ENCODE measurements at regions not wholly inside any gene's neighbourhood (a gene's known extent, or its start where the extent isn't known, plus 50 kb on each side); places are given as distances from the start of the nearest gene placed in this dataset.
A peak's percentile ranks its signal among the peaks of the same experiment; 100 is the strongest.
"Not testable (repeated sequence)": the region's sequence is repeated elsewhere in the genome, so short reads cannot be mapped to it uniquely, and the experiment has no call there.

GRCh38 chr2:221997100-221997499 is 301.7 kb downstream of the PAX3 start:
- DNase-seq, result peak; percentile 91

GRCh38 chr2:221994926-221995325 is 303.9 kb downstream of the PAX3 start:
- DNase-seq, result no peak

GRCh38 chr2:221984376-221984775 is 314.4 kb downstream of the PAX3 start:
- DNase-seq, result not testable (repeated sequence)

- no peak for DNase-seq
These were observed 316.8 kb downstream of the PAX3 start for GRCh38 chr2:221981912-221982470.

- no peak for DNase-seq
These were observed 323.6 kb downstream of the PAX3 start for GRCh38 chr2:221975151-221975550.

DNA sequence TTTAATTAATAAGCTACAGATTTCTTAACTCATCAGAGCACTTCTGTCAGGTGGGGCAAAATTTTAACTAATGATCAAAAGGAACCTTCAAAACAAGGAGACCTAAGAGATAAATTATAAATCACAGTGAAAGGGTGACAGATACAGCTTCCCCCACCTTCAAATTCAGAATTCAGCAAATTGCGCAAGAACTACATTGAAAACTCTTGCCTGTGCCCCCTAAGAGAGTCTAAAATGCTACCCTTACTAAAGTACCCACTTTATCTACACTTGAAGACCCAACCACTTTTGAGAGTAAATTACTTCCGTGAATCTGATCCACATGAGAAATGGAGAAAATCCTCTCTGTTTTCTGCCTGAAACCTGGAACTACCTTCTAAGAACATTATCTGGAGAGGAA is 324.9 kb downstream of the PAX3 start:
- no peak for DNase-seq

- no peak for DNase-seq
These were observed 325.3 kb downstream of the PAX3 start for GRCh38 chr2:221973502-221973901.

DNA sequence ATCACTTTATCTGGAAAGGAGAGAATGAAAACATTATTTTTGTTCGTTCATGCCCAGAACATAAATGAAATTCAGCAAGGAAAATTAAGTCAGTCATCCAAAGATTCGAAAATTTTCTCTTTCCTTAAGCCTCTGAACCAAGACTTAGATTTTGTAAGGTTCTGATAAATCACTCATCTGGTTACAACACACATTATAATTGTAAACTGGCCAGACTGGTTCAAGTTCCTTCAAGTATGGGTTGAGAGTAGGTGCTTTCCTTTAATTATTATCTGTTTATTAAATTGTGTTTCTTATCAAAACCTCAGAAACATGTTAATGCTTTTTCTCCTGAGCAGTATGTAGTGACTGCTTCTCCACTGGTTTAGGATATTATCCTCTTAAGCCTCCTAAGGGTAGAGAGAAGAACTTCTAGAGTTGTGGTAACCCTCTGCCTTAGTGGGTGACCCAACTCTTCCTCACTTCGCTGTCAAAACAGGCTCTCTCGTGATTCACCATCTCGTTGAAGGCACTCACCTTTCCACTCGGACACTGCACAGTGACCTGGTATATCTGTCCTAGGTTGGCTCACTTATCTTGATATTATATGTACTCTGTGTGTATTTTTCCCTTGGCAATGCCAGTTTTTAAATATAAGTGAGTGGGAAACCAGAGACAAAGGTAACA is 325.9 kb downstream of the PAX3 start:
- DNase-seq, result no peak

GRCh38 chr2:221970389-221970788 is 328.4 kb downstream of the PAX3 start:
- DNase-seq, result no peak

DNA sequence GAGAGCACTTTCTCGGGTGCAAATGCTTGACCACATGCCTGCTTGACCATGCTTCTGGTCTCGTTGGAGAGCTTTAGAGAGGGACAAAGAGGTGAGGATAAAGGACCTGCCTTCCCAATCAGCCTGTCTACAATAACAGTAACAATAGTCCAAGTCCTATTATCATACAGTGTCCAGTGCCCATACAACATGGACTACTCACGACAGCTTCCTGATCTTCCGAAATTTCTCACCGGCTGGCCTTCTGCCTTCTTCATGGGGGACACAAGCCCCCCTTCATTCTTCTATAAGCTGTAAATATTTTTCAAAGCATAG is 329.0 kb downstream of the PAX3 start:
- DNase-seq, result no peak

- peak; percentile 58 for DNase-seq
These were observed 329.5 kb downstream of the PAX3 start for GRCh38 chr2:221969087-221969829.

- DNase-seq, result no peak
These were observed 336.6 kb downstream of the PAX3 start for GRCh38 chr2:221962186-221962585.

GRCh38 chr2:221961561-221961960 is 337.2 kb downstream of the PAX3 start:
- DNase-seq, result no peak

DNA sequence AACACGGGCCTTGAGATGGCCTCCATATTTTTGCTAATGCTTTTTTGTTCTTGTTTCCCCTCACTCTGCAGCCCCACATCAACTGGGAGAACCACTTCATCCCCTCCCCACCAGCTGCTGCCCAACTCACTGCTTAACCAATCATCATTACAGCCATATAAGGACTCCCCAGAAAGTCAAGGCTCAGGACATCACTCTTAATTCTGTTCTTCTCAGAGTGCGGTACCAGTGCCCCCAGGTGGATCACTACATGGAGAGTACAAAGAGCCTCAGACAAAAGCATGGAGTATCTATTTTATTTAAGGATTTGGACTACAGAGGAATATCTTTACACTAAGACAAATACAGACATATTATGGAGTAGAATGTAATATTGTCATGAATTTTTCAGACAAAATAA is 340.6 kb downstream of the PAX3 start:
- DNase-seq, result peak; percentile 49

DNA sequence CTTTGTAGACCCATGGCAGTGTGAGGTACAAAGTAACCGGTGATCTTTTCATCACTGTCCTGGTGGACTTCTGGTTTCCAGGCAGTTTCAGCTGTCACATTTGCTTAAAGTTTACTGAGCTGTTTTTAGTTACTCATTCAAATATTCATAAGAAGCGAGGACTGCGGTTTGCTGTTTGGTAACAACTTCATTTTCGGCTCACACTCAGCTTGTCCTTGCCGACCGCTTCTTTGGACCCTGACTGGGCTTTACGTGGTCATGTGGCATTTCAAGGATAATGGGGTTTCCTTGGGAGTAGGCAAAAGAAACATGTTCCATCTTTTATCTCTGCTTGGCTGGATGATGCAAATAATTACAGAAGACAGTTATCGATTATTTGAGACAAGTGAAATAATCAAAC is 350.7 kb downstream of the PAX3 start:
- DNase-seq, result no peak

DNA sequence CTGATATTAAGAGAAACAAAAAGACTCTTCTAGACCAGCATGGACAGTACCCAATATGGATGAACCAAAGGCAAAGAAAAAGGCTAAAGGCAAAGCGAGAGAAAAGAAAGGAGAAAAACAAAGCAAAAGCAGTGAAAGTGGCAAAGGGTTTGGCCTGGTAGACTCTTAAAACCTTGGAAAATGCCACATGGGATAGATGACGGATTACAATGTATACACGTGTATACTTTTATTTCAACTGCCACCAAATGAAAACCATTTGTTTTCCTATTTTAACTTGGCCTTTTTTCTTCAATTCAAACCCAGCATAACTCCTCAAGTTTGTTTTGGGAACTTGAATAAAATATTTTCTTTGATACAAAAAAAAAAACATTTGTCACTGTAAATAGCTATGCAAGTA is 354.3 kb downstream of the PAX3 start:
- DNase-seq, result not testable (repeated sequence)

GRCh38 chr2:221943076-221943810 is 355.6 kb downstream of the PAX3 start:
- DNase-seq, result peak; percentile 84

GRCh38 chr2:221931251-221931991 is 359.3 kb upstream of the EPHA4 start:
- no peak for DNase-seq

GRCh38 chr2:221929259-221929658 is 357.2 kb upstream of the EPHA4 start:
- no peak for DNase-seq

- no peak for DNase-seq
These were observed 354.2 kb upstream of the EPHA4 start for GRCh38 chr2:221926327-221926726.

GRCh38 chr2:221924576-221924975 is 352.5 kb upstream of the EPHA4 start:
- DNase-seq, result no peak

GRCh38 chr2:221915926-221916325 is 343.8 kb upstream of the EPHA4 start:
- peak; percentile 49 for DNase-seq

- peak; percentile 54 for DNase-seq
These were observed 342.3 kb upstream of the EPHA4 start for GRCh38 chr2:221914334-221914880.

All from HCEC 1CT (cell line).